Common myeloid progenitor, CD34-positive (primary cell): ENCODE measurements at regions not wholly inside any gene's neighbourhood (a gene's known extent, or its start where the extent isn't known, plus 50 kb on each side); places are given as distances from the start of the nearest gene placed in this dataset.

Experiments
- CTCF ChIA-PET: fragments of 350-600 bp; sonication (Branson Sonifier 250); formaldehyde crosslinking; loops from one replicate; lab custom pipeline; 2021; ENCODE audit warnings: antibody characterized with exemption; lab: Charles Lee
- POLR2A ChIA-PET: fragments of 350-600 bp; sonication (Branson Sonifier 250); formaldehyde crosslinking; loops from one replicate; lab custom pipeline; 2021; ENCODE audit warnings: antibody characterized with exemption; lab: Charles Lee
- DNase-seq, 3 donors: peaks; one replicate each; pipeline versions ENCODE4 v3.0.0 to v3.0.0-alpha.2; 2013
- H3K27ac ChIP-seq, 2 experiments: 1 replicate in 1 of 2; 2 replicates in 1 of 2; pipeline ENCODE4 v1.7.0; 2013; ENCODE audit warnings: inconsistent platforms in 2 of 2, low read length in 2 of 2, mild to moderate bottlenecking in 2 of 2, low read depth in 1 of 2, moderate library complexity in 1 of 2; ENCODE audit not compliant: severe bottlenecking in 2 of 2, insufficient read depth in 1 of 2, poor library complexity in 1 of 2
- H3K27me3 ChIP-seq, 5 experiments: replicated peaks in 2 of 5; 1 replicate in 3 of 5; 2 replicates in 2 of 5; pipeline versions ENCODE4 v1.6.1 to v1.7.0; 2013; ENCODE audit warnings: low read length in 4 of 5, mild to moderate bottlenecking in 2 of 5, moderate library complexity in 2 of 5, inconsistent platforms in 1 of 5; ENCODE audit not compliant: insufficient read depth in 5 of 5, control insufficient read depth in 4 of 5
- H3K36me3 ChIP-seq, 4 experiments: 1 replicate in 2 of 4; 2 replicates in 2 of 4; pipeline versions ENCODE4 v1.6.1 to v1.7.0; 2013; ENCODE audit warnings: low read length in 3 of 4, control low read depth in 1 of 4, mild to moderate bottlenecking in 1 of 4; ENCODE audit not compliant: control insufficient read depth in 4 of 4, insufficient read depth in 4 of 4
- H3K4me1 ChIP-seq, 4 experiments: 1 replicate in 3 of 4; 2 replicates in 1 of 4; pipeline versions ENCODE4 v1.6.1 to v1.7.1; 2013; ENCODE audit warnings: low read length in 3 of 4, mild to moderate bottlenecking in 3 of 4, control low read depth in 1 of 4, inconsistent platforms in 1 of 4, moderate library complexity in 1 of 4; ENCODE audit not compliant: control insufficient read depth in 4 of 4, insufficient read depth in 4 of 4; ENCODE audit errors: control extremely low read depth in 1 of 4
- H3K4me3 ChIP-seq, 7 experiments: 1 replicate in 4 of 7; 2 replicates in 3 of 7; pipeline versions ENCODE4 v1.5.1 to v1.7.0; 2013; ENCODE audit warnings: mild to moderate bottlenecking in 7 of 7, low read length in 6 of 7, moderate library complexity in 6 of 7, inconsistent platforms in 2 of 7, low read depth in 2 of 7, control low read depth in 1 of 7; ENCODE audit not compliant: insufficient read depth in 4 of 7, control insufficient read depth in 1 of 7; ENCODE audit errors: extremely low read depth in 1 of 7
- H3K9me3 ChIP-seq, 5 experiments: 1 replicate in 4 of 5; 2 replicates in 1 of 5; pipeline versions ENCODE4 v1.6.1 to v1.7.1; 2013; ENCODE audit warnings: low read length in 4 of 5, mild to moderate bottlenecking in 2 of 5, inconsistent platforms in 1 of 5, low read depth in 1 of 5, moderate library complexity in 1 of 5; ENCODE audit not compliant: control insufficient read depth in 4 of 5, insufficient read depth in 2 of 5; ENCODE audit errors: control extremely low read depth in 1 of 5
- WGBS: methylation state at CpG from one replicate; pipeline ENCODE4 v1.1.5; 2013; ENCODE audit not compliant: insufficient coverage; 5-methylcytosine and 5-hydroxymethylcytosine counted together

GRCh38 chr15:85924088-85924487 is 129.4 kb upstream of the KLHL25 start:
- H3K4me1 ChIP-seq, result peaks cover 0 to 2% (median 0%) of the 10 kb centered on the region in 4 experiments
- H3K9me3 ChIP-seq, result no peaks in the 10 kb centered on the region
- WGBS, result no CpG with 5 or more reads among the region's 3 CpGs
- POLR2A ChIA-PET, result no interaction called here
- no peak for DNase-seq
- no peak overlapping the region for H3K4me3 ChIP-seq
- CTCF ChIA-PET, result no interaction called here
- H3K27me3 ChIP-seq, result peaks cover 0 to 6% (median 0%) of the 10 kb centered on the region in 5 experiments
- no peak overlapping the region for H3K27ac ChIP-seq
- no peaks in the 10 kb centered on the region for H3K36me3 ChIP-seq

DNA sequence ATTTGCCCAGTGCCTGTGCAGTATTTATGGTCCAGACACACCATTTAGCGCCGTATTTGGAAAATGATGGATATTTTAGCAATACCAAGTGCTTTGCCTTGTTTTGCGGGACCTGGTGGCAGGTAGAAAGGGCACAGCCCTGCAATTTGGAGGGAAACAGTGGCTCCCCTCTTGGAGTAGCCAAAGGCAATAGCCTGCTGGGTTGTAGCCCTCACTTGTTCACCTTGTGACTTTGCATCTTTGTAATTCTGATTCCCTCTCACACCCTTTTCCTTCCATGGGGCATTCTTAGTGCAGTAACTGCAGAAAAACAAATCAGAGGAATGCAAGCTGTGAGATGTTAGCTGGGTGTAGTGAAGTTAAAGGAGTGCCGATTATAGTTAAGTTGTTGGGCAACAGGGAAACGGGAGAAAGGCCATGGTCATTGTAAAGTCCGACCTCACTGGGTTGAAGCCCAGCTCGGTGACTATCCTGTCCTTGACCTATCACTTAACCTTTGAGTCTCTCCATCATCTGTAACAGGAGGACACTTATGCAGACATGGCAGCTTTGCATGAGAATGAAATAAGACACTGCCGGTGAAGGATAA is 131.0 kb upstream of the KLHL25 start:
- 75% methylated on average over 8 of the region's 8 CpGs for WGBS

GRCh38 chr15:85926834-85927233 is 132.1 kb upstream of the KLHL25 start:
- WGBS, result 100% methylated on average over 1 of the region's 1 CpG

More for the DNA sequence above, 131.0 kb upstream of the KLHL25 start:
- ChIA-PET POLR2A (no interaction called here), CTCF (no interaction called here)
- Histone ChIP-seq H3K4me3 (no peak overlapping the region), H3K27me3 (peaks cover 0 to 8% (median 0%) of the 10 kb centered on the region in 5 experiments), H3K27ac (no peak overlapping the region), H3K36me3 (no peaks in the 10 kb centered on the region), H3K9me3 (no peaks in the 10 kb centered on the region), H3K4me1 (peaks cover 0 to 2% (median 0%) of the 10 kb centered on the region in 4 experiments)
- DNase-seq, result no peak

GRCh38 chr15:85927931-85928537 is 133.3 kb upstream of the KLHL25 start:
- no peaks in the 10 kb centered on the region for H3K36me3 ChIP-seq
- no peak overlapping the region for H3K4me3 ChIP-seq
- H3K9me3 ChIP-seq, result no peaks in the 10 kb centered on the region
- no peak overlapping the region for H3K27ac ChIP-seq
- POLR2A ChIA-PET, result no interaction called here
- 0% methylated on average over 1 of the region's 2 CpGs for WGBS
- DNase-seq, result no peak
- CTCF ChIA-PET, result no interaction called here
- peaks cover 0 to 2% (median 0%) of the 10 kb centered on the region in 4 experiments for H3K4me1 ChIP-seq
- peaks cover 0 to 8% (median 0%) of the 10 kb centered on the region in 5 experiments for H3K27me3 ChIP-seq

More at GRCh38 chr15:85926834-85927233, 132.1 kb upstream of the KLHL25 start:
- Histone ChIP-seq H3K4me1 (peaks cover 0 to 2% (median 0%) of the 10 kb centered on the region in 4 experiments), H3K36me3 (no peaks in the 10 kb centered on the region), H3K27ac (no peak overlapping the region), H3K27me3 (peaks cover 0 to 8% (median 0%) of the 10 kb centered on the region in 5 experiments), H3K9me3 (no peaks in the 10 kb centered on the region), H3K4me3 (no peak overlapping the region)
- POLR2A ChIA-PET, result no interaction called here
- DNase-seq, result no peak
- CTCF ChIA-PET, result no interaction called here

DNA sequence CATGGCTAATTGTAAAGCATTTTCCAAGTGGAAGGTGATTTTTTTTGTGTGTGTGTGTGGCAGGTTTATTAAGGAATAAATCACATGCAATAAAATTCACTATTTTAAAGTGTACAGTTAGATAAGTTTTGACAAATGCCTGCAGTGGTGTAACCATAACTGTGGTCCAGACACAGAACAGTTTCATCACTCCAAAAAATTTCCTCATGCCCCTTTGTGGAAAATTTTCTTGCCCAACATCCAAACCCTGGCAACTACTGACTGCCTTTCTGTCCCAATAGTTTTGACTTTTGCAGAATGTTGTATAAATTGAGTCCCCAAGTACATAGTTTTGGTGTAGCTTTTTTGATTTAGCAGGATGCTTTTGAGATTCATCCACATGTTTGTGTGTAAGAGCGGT is 135.1 kb upstream of the KLHL25 start:
- no peak for DNase-seq
- peaks cover 0 to 6% (median 0%) of the 10 kb centered on the region in 5 experiments for H3K27me3 ChIP-seq
- H3K9me3 ChIP-seq, result no peaks in the 10 kb centered on the region
- no CpG with 5 or more reads among the region's 1 CpG for WGBS
- H3K36me3 ChIP-seq, result no peaks in the 10 kb centered on the region
- POLR2A ChIA-PET, result no interaction called here
- no peak overlapping the region for H3K27ac ChIP-seq
- CTCF ChIA-PET, result no interaction called here
- H3K4me1 ChIP-seq, result peaks cover 0 to 2% (median 0%) of the 10 kb centered on the region in 4 experiments
- no peak overlapping the region for H3K4me3 ChIP-seq

DNA sequence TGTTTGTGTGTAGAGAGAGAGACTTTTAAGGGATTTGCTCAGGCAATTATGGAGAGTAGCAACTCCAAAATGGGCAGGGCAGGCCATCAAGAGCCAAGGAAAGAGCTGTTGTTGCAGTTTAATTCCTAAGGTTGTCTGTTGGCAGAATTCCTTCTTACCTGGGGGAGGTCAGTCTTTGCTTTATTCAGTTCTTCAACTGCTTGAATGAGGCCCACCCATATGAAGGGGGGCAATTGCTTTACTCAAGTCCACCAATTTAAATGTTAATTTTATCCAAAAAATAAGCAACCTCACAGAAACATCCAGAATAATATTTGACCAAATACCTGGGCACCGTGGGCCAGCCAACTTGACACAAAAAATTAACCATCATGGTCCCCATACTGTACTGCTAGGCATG is 137.7 kb upstream of the KLHL25 start:
- Histone ChIP-seq H3K4me3 (no peak overlapping the region), H3K27me3 (peaks cover 0 to 2% (median 2%) of the 10 kb centered on the region in 5 experiments), H3K27ac (no peak overlapping the region), H3K9me3 (no peaks in the 10 kb centered on the region), H3K4me1 (peaks cover 0 to 2% (median 0%) of the 10 kb centered on the region in 4 experiments), H3K36me3 (no peaks in the 10 kb centered on the region)
- ChIA-PET CTCF (no interaction called here), POLR2A (no interaction called here)
- WGBS, result 93% methylated on average over 1 of the region's 1 CpG
- DNase-seq, result no peak

- WGBS, result 38% methylated on average over 2 of the region's 2 CpGs
- no peak overlapping the region for H3K4me3 ChIP-seq
- H3K27me3 ChIP-seq, result peaks cover 0 to 4% (median 0%) of the 10 kb centered on the region in 5 experiments
- no peak overlapping the region for H3K27ac ChIP-seq
- no peaks in the 10 kb centered on the region for H3K4me1 ChIP-seq
- CTCF ChIA-PET, result no interaction called here
- DNase-seq, result no peak
- POLR2A ChIA-PET, result no interaction called here
- H3K9me3 ChIP-seq, result no peaks in the 10 kb centered on the region
- H3K36me3 ChIP-seq, result no peaks in the 10 kb centered on the region
These were observed 140.0 kb upstream of the KLHL25 start for GRCh38 chr15:85934691-85935090.
